Memory B cell (primary cell): ENCODE measurements at regions not wholly inside any gene's neighbourhood (a gene's known extent, or its start where the extent isn't known, plus 50 kb on each side); places are given as distances from the start of the nearest gene placed in this dataset.

Experiments
- ATAC-seq: fragments of 150-1000 bp; cut with Tn5 transposase; 2 replicates; pipeline ENCODE4 v1.10.0; 2021; ENCODE audit warnings: low read depth, mild to moderate bottlenecking, moderate library complexity
- DNase-seq, 2 donors: peaks; one replicate each; pipeline ENCODE4 v3.0.0; 2022; ENCODE audit warnings: low spot score in 2 of 2
- H3K27ac Mint-ChIP-seq: one replicate; pipeline ENCODE4 v1.8.0; 2022; ENCODE audit warnings: mild to moderate bottlenecking, moderate library complexity, mixed read lengths
- H3K27me3 Mint-ChIP-seq: one replicate; pipeline ENCODE4 v1.8.0; 2022; ENCODE audit warnings: mixed read lengths
- H3K36me3 Mint-ChIP-seq: one replicate; pipeline ENCODE4 v1.8.0; 2022; ENCODE audit warnings: mild to moderate bottlenecking, mixed read lengths
- H3K4me1 Mint-ChIP-seq: one replicate; pipeline ENCODE4 v1.8.0; 2022; ENCODE audit warnings: mixed read lengths
- H3K4me3 Mint-ChIP-seq: one replicate; pipeline ENCODE4 v1.8.0; 2022; ENCODE audit warnings: mild to moderate bottlenecking, moderate library complexity, mixed read lengths
- H3K9me3 Mint-ChIP-seq: one replicate; pipeline ENCODE4 v1.8.0; 2022; ENCODE audit warnings: mixed read lengths

GRCh38 chr3:194757647-194758061 is 72.0 kb downstream of the FAM43A start:
- H3K36me3 Mint-ChIP-seq: no peaks in the 10 kb centered on the region
- ATAC-seq (no peak), DNase-seq (no peak)
- no peaks in the 10 kb centered on the region for H3K9me3 Mint-ChIP-seq
- H3K4me1 Mint-ChIP-seq: peaks cover 2% of the 10 kb centered on the region
- H3K27ac Mint-ChIP-seq: no peak overlapping the region
- peaks cover 12% of the 10 kb centered on the region for H3K27me3 Mint-ChIP-seq
- H3K4me3 Mint-ChIP-seq: no peak overlapping the region

GRCh38 chr3:194758716-194759115 is 73.0 kb downstream of the FAM43A start:
- ATAC-seq: no peak
- H3K27ac Mint-ChIP-seq: no peak overlapping the region
- peaks cover 2% of the 10 kb centered on the region for H3K4me1 Mint-ChIP-seq
- no peaks in the 10 kb centered on the region for H3K36me3 Mint-ChIP-seq
- H3K4me3 Mint-ChIP-seq: no peak overlapping the region
- no peak for DNase-seq
- H3K9me3 Mint-ChIP-seq: no peaks in the 10 kb centered on the region
- peaks cover 12% of the 10 kb centered on the region for H3K27me3 Mint-ChIP-seq

- Mint-ChIP-seq H3K27ac (no peak overlapping the region), H3K27me3 (peaks cover 13% of the 10 kb centered on the region), H3K36me3 (no peaks in the 10 kb centered on the region), H3K4me3 (no peak overlapping the region), H3K4me1 (peaks cover 5% of the 10 kb centered on the region), H3K9me3 (no peaks in the 10 kb centered on the region)
- DNase-seq: no peak
- ATAC-seq: no peak
These were observed 74.9 kb downstream of the FAM43A start for GRCh38 chr3:194760494-194761137.

- H3K9me3 Mint-ChIP-seq: no peaks in the 10 kb centered on the region
- H3K4me1 Mint-ChIP-seq: peaks cover 5% of the 10 kb centered on the region
- DNase-seq (no peak), ATAC-seq (no peak)
- no peak overlapping the region for H3K4me3 Mint-ChIP-seq
- H3K27ac Mint-ChIP-seq: no peak overlapping the region
- no peaks in the 10 kb centered on the region for H3K36me3 Mint-ChIP-seq
- peaks cover 13% of the 10 kb centered on the region for H3K27me3 Mint-ChIP-seq
These were observed 75.7 kb downstream of the FAM43A start for GRCh38 chr3:194761384-194761783.

GRCh38 chr3:194766845-194767244 is 81.2 kb downstream of the FAM43A start:
- H3K4me1 Mint-ChIP-seq: peaks cover 19% of the 10 kb centered on the region
- DNase-seq (no peak), ATAC-seq (no peak)
- H3K9me3 Mint-ChIP-seq: no peaks in the 10 kb centered on the region
- H3K36me3 Mint-ChIP-seq: no peaks in the 10 kb centered on the region
- no peak overlapping the region for H3K27ac Mint-ChIP-seq
- H3K4me3 Mint-ChIP-seq: peak overlapping the region; percentile 9
- H3K27me3 Mint-ChIP-seq: peaks cover 3% of the 10 kb centered on the region

- no peak overlapping the region for H3K27ac Mint-ChIP-seq
- H3K27me3 Mint-ChIP-seq: peaks cover 1% of the 10 kb centered on the region
These were observed 81.9 kb downstream of the FAM43A start for GRCh38 chr3:194767446-194768207.

GRCh38 chr3:194768586-194768985 is 82.9 kb downstream of the FAM43A start:
- Mint-ChIP-seq H3K27me3 (peaks cover 5% of the 10 kb centered on the region), H3K36me3 (no peaks in the 10 kb centered on the region), H3K4me3 (peak overlapping the region; percentile 65), H3K9me3 (no peaks in the 10 kb centered on the region), H3K27ac (peak overlapping the region; percentile 81), H3K4me1 (peaks cover 21% of the 10 kb centered on the region)
- no peak for DNase-seq
- ATAC-seq: no peak

More at GRCh38 chr3:194767446-194768207, 81.9 kb downstream of the FAM43A start:
- H3K4me1 Mint-ChIP-seq: peaks cover 19% of the 10 kb centered on the region
- no peaks in the 10 kb centered on the region for H3K36me3 Mint-ChIP-seq
- no peak overlapping the region for H3K4me3 Mint-ChIP-seq
- DNase-seq (no peak), ATAC-seq (no peak)
- no peaks in the 10 kb centered on the region for H3K9me3 Mint-ChIP-seq

GRCh38 chr3:194769020-194769643 is 83.4 kb downstream of the FAM43A start:
- Mint-ChIP-seq H3K4me3 (peak overlapping the region; percentile 82), H3K36me3 (no peaks in the 10 kb centered on the region), H3K27ac (peak overlapping the region; percentile 81), H3K27me3 (peaks cover 6% of the 10 kb centered on the region), H3K4me1 (peaks cover 25% of the 10 kb centered on the region), H3K9me3 (no peaks in the 10 kb centered on the region)
- ATAC-seq (peak; percentile 92), DNase-seq (peak; percentile 75 to 87)

DNA sequence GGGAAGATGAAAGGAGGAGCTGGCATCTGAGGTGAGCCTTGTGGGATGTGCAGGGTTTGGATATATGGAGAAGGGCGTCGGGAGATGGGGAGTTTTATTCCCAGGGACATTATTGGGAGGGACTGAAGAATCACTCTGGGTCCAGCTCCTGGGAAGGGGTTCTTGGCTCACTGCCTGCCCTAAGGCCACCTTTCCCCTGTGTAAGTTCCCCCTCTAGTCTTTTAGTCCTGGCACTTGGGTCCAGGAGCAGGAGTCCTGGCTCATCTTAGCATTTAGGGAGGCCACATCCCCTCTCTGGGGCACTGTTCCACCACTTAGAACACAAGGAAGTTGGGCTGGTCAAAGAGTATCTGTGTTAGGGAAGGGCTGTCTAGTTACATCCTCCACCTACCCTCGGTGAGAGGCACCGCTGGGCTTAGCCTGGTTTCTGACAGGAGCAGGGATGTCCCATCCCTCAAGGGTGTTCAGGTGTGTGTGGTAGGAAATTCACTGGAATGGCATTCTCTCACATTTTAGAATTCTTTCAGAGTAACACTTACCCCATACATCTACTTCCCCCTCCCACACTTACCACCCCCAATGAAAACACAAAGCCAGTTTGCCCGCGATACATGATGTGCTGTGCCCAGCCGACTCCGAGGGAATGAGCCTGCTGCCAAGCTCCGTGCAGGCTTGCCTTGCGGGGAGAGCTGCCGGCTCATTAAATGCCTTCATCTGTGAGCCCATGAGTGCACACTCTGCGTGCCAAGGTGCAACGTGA is 86.7 kb downstream of the FAM43A start:
- no peak for DNase-seq
- peaks cover 15% of the 10 kb centered on the region for H3K4me1 Mint-ChIP-seq
- H3K27ac Mint-ChIP-seq: no peak overlapping the region
- no peak for ATAC-seq
- no peak overlapping the region for H3K4me3 Mint-ChIP-seq
- H3K9me3 Mint-ChIP-seq: no peaks in the 10 kb centered on the region
- peaks cover 13% of the 10 kb centered on the region for H3K27me3 Mint-ChIP-seq
- no peaks in the 10 kb centered on the region for H3K36me3 Mint-ChIP-seq

DNA sequence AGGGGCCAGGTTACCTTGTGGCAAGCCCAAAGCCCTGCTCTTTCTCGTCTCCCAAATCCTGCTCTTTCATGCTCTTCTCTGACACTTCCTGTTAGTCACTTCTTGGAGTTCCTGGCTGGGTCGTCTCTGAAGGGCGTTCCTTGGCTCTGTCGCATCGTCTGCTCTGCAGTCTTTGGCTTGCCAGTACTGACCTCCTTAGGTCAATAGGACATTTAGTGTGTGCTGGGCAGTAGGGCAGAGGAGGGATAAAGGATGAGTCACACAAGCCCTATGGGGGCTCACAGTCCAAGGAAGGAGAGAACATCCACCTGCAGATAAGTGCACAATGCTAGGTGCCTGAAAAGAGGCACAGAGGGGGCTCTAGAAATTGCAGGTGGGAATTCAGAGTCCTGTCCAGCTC is 87.5 kb downstream of the FAM43A start:
- no peak for ATAC-seq
- H3K9me3 Mint-ChIP-seq: no peaks in the 10 kb centered on the region
- DNase-seq: no peak
- H3K4me1 Mint-ChIP-seq: peaks cover 16% of the 10 kb centered on the region
- no peak overlapping the region for H3K4me3 Mint-ChIP-seq
- no peak overlapping the region for H3K27ac Mint-ChIP-seq
- no peaks in the 10 kb centered on the region for H3K36me3 Mint-ChIP-seq
- peaks cover 13% of the 10 kb centered on the region for H3K27me3 Mint-ChIP-seq

GRCh38 chr3:194773771-194774455 is 88.2 kb downstream of the FAM43A start:
- Mint-ChIP-seq H3K4me1 (peaks cover 12% of the 10 kb centered on the region), H3K36me3 (no peaks in the 10 kb centered on the region), H3K4me3 (no peak overlapping the region), H3K27ac (no peak overlapping the region), H3K27me3 (peaks cover 14% of the 10 kb centered on the region), H3K9me3 (no peaks in the 10 kb centered on the region)
- DNase-seq (no peak), ATAC-seq (no peak)

DNA sequence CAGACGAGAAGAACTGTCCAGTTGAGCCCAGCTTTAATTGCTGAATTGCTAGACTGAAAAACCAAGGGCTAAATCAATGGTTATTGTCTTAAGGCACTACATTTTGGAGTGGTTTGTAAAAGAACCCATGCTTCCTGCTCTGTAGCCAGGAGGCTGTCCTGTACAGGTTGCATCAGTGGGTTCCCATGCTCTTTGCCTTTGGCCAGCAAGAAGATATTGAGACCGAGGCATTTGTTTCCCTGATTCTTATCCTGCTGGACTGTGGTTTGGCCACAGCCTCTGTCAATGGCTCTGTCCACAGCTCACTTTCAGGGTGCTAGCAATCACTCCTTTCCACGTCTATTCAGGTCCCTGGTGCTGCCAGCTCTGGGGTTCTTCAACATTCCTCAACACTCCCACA is 89.6 kb downstream of the FAM43A start:
- peaks cover 17% of the 10 kb centered on the region for H3K27me3 Mint-ChIP-seq
- H3K4me3 Mint-ChIP-seq: no peak overlapping the region
- DNase-seq: no peak
- no peak overlapping the region for H3K27ac Mint-ChIP-seq
- no peaks in the 10 kb centered on the region for H3K9me3 Mint-ChIP-seq
- H3K36me3 Mint-ChIP-seq: no peaks in the 10 kb centered on the region
- H3K4me1 Mint-ChIP-seq: peaks cover 11% of the 10 kb centered on the region
- ATAC-seq: no peak

GRCh38 chr3:194775731-194776130 is 90.0 kb downstream of the FAM43A start:
- Mint-ChIP-seq H3K27ac (no peak overlapping the region), H3K9me3 (no peaks in the 10 kb centered on the region), H3K4me3 (no peak overlapping the region), H3K4me1 (peaks cover 11% of the 10 kb centered on the region), H3K27me3 (peaks cover 17% of the 10 kb centered on the region), H3K36me3 (no peaks in the 10 kb centered on the region)
- no peak for DNase-seq
- ATAC-seq: no peak
